OCI-LY7 (cell line): ENCODE measurements at regions not wholly inside any gene's neighbourhood (a gene's known extent, or its start where the extent isn't known, plus 50 kb on each side); places are given as distances from the start of the nearest gene placed in this dataset.

Experiments
- BruUV-seq: library from RNA; stranded (reverse); fragments of 400-500 nt; replicated peaks from 2 replicates; lab custom pipeline; 2021; lab: Mats Ljungman, UMichigan
- CTCF ChIA-PET: fragments of 300-600 bp; sonication (Branson Sonifier 250); formaldehyde crosslinking; loops from one replicate; lab custom pipeline; 2022; ENCODE audit warnings: antibody characterized with exemption; ENCODE audit not compliant: unreplicated experiment; lab: Charles Lee
- POLR2A ChIA-PET: fragments of 300-600 bp; sonication (Branson Sonifier 250); formaldehyde crosslinking; loops from one replicate; lab custom pipeline; 2022; ENCODE audit warnings: antibody characterized with exemption; lab: Charles Lee
- DNase-seq: peaks from one replicate; pipeline ENCODE4 v3.0.0-alpha.2; 2015; ENCODE audit warnings: low spot score
- H2AFZ ChIP-seq: fragments of 200-600 bp; sonication (generic), shearing (Covaris generic); 2 replicates; pipeline ENCODE4 v1.6.1; 2014; ENCODE audit warnings: mild to moderate bottlenecking, antibody characterized with exemption, low read length, moderate library complexity
- H3K27ac ChIP-seq: fragments of 200-600 bp; sonication (generic); 2 replicates; pipeline ENCODE4 v1.5.1; 2014; ENCODE audit warnings: mixed run types, low read depth, mild to moderate bottlenecking, moderate library complexity, low read length, inconsistent platforms; ENCODE audit not compliant: poor library complexity, severe bottlenecking
- H3K36me3 ChIP-seq: fragments of 200-600 bp; sonication (generic); 2 replicates; pipeline ENCODE4 v1.6.1; 2014; ENCODE audit warnings: mild to moderate bottlenecking, antibody characterized with exemption, low read length, moderate library complexity, mixed read lengths; ENCODE audit not compliant: insufficient read depth
- H3K4me1 ChIP-seq: fragments of 200-600 bp; sonication (generic); 2 replicates; pipeline ENCODE4 v1.5.1; 2014; ENCODE audit warnings: mild to moderate bottlenecking, low read length; ENCODE audit not compliant: insufficient read depth, poor library complexity, severe bottlenecking
- H3K4me2 ChIP-seq: fragments of 200-600 bp; sonication (generic); 2 replicates; pipeline ENCODE4 v1.6.1; 2014; ENCODE audit warnings: mild to moderate bottlenecking, low read length
- H3K4me3 ChIP-seq: fragments of 200-600 bp; sonication (generic); 2 replicates; pipeline ENCODE4 v1.5.1; 2014; ENCODE audit warnings: mild to moderate bottlenecking, low read depth, low read length; ENCODE audit not compliant: poor library complexity, severe bottlenecking
- H3K79me2 ChIP-seq: fragments of 200-600 bp; sonication (generic); 2 replicates; pipeline ENCODE4 v1.6.1; 2016; ENCODE audit warnings: low read depth, mild to moderate bottlenecking, low read length, moderate library complexity, mixed read lengths; ENCODE audit not compliant: insufficient read depth
- H3K9me2 ChIP-seq: fragments of 200-600 bp; sonication (generic); 2 replicates; pipeline ENCODE4 v1.6.1; 2016; ENCODE audit warnings: mild to moderate bottlenecking, low read length, mixed read lengths; ENCODE audit not compliant: insufficient read depth
- H3K9me3 ChIP-seq: fragments of 200-600 bp; sonication (generic); 2 replicates; pipeline ENCODE4 v1.6.1; 2014; ENCODE audit warnings: mild to moderate bottlenecking, mixed run types, low read length, mixed read lengths
- H4K20me1 ChIP-seq: fragments of 200-600 bp; sonication (generic); 2 replicates; pipeline ENCODE4 v1.6.1; 2014; ENCODE audit warnings: mild to moderate bottlenecking, antibody characterized with exemption, low read length, moderate library complexity, mixed read lengths; ENCODE audit not compliant: insufficient read depth
- CTCF ChIP-seq: fragments of 200-600 bp; sonication (generic); conservative IDR thresholded peaks from 2 replicates; pipeline ENCODE4 v1.5.1; 2014; ENCODE audit warnings: mild to moderate bottlenecking, antibody characterized with exemption, low read length, moderate library complexity, mixed read lengths
- EZH2phosphoT487 ChIP-seq: fragments of 200-600 bp; sonication (generic); IDR thresholded peaks from 2 replicates; pipeline ENCODE4 v1.6.1; 2018; ENCODE audit warnings: low read depth, borderline replicate concordance, mild to moderate bottlenecking, mixed run types, antibody characterized with exemption, low read length, moderate library complexity, mixed read lengths
- intact Hi-C: fragments of 100-400 bp; cut with micrococcal nuclease; formaldehyde crosslinking; loops from one replicate; pipeline ENCODE4 v1.10.0; 2022; ENCODE audit not compliant: unreplicated experiment

- Histone ChIP-seq H3K36me3 (no peaks in the 10 kb centered on the region), H3K4me2 (no peak overlapping the region), H3K79me2 (no peaks in the 10 kb centered on the region), H3K4me3 (no peak overlapping the region), H3K9me2 (no peaks in the 10 kb centered on the region), H3K9me3 (no peaks in the 10 kb centered on the region), H3K4me1 (no peaks in the 10 kb centered on the region), H4K20me1 (no peaks in the 10 kb centered on the region), H3K27ac (no peak overlapping the region), H2AFZ (no peak overlapping the region)
- ChIA-PET CTCF (no interaction called here), POLR2A (interaction anchor here (0.6 kb wide), 1 partner anchor 26 kb away, joined by 3 read pairs; no protein-coding TSS in a partner anchor)
- DNase-seq = no peak
- BruUV-seq = no TSS peak
- no peak for TF ChIP-seq CTCF
- TF ChIP-seq EZH2phosphoT487 = no peak
- intact Hi-C loops = no loop called here
Measured at GRCh38 chr14:53354336-53354735, 201.2 kb upstream of the DDHD1 start.

- Histone ChIP-seq H3K4me3 (no peak overlapping the region), H3K4me2 (no peak overlapping the region), H3K36me3 (no peaks in the 10 kb centered on the region), H3K79me2 (no peaks in the 10 kb centered on the region), H3K4me1 (no peaks in the 10 kb centered on the region), H3K9me2 (no peaks in the 10 kb centered on the region), H3K27ac (no peak overlapping the region), H2AFZ (no peak overlapping the region), H4K20me1 (no peaks in the 10 kb centered on the region), H3K9me3 (no peaks in the 10 kb centered on the region)
- POLR2A ChIA-PET = no interaction called here
- CTCF ChIA-PET = no interaction called here
- DNase-seq = no peak
- intact Hi-C loops = no loop called here
- no peak for TF ChIP-seq EZH2phosphoT487
- no peak for TF ChIP-seq CTCF
- BruUV-seq = no TSS peak
Measured at GRCh38 chr14:53350866-53351265, 197.7 kb upstream of the DDHD1 start.

DNA sequence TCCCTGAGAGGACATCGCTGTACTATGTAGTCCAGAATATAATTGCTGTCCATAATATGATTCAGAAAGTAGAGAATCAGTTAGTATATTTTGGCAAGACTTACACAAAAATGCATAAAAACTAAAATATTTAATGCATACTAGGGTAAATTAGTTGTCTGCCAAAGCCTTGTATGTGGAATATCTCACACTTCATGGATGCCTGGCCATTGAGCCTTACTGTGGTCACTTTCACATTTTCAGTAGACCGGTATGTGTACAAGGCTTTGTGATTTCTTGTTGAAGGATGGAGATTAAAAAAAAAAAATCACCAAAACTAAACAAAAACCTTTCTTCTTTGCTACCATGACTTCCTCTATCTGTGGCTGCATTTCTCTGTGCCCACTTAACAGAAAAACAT lies 197.3 kb upstream of the DDHD1 start:
- Histone ChIP-seq H3K36me3 (no peaks in the 10 kb centered on the region), H3K79me2 (no peaks in the 10 kb centered on the region), H3K9me3 (no peaks in the 10 kb centered on the region), H3K9me2 (no peaks in the 10 kb centered on the region), H3K4me3 (no peak overlapping the region), H3K27ac (no peak overlapping the region), H3K4me1 (no peaks in the 10 kb centered on the region), H4K20me1 (no peaks in the 10 kb centered on the region), H2AFZ (no peak overlapping the region), H3K4me2 (no peak overlapping the region)
- intact Hi-C loops = no loop called here
- no peak for TF ChIP-seq EZH2phosphoT487
- no peak for TF ChIP-seq CTCF
- no TSS peak for BruUV-seq
- ChIA-PET CTCF (no interaction called here), POLR2A (no interaction called here)
- DNase-seq = no peak
